Muscle layer of colon (tissue), 2 donors: ENCODE measurements at regions not wholly inside any gene's neighbourhood (a gene's known extent, or its start where the extent isn't known, plus 50 kb on each side); places are given as distances from the start of the nearest gene placed in this dataset.

Experiments
- H3K27ac ChIP-seq: one replicate; pipeline ENCODE4 v1.7.0; 2013; ENCODE audit warnings: low read depth, mild to moderate bottlenecking, low read length, moderate library complexity
- H3K27me3 ChIP-seq, 2 donors: one replicate each; pipeline ENCODE4 v1.7.0; 2013; ENCODE audit warnings: low read length in 2 of 2, mild to moderate bottlenecking in 2 of 2; ENCODE audit not compliant: insufficient read depth in 2 of 2, control insufficient read depth in 1 of 2
- H3K36me3 ChIP-seq: one replicate; pipeline ENCODE4 v1.7.0; 2013; ENCODE audit warnings: mild to moderate bottlenecking, low read length; ENCODE audit not compliant: insufficient read depth
- H3K4me1 ChIP-seq: one replicate; pipeline ENCODE4 v1.7.0; 2013; ENCODE audit warnings: mild to moderate bottlenecking, low read length; ENCODE audit not compliant: insufficient read depth
- H3K4me3 ChIP-seq, 2 donors: one replicate each; pipeline ENCODE4 v1.7.0; 2013; ENCODE audit warnings: low read length in 2 of 2, low read depth in 1 of 2, mild to moderate bottlenecking in 1 of 2, moderate library complexity in 1 of 2
- H3K9ac ChIP-seq: one replicate; pipeline ENCODE4 v1.7.0; 2013; ENCODE audit warnings: low read length
- H3K9me3 ChIP-seq: one replicate; pipeline ENCODE4 v1.7.0; 2013; ENCODE audit warnings: mild to moderate bottlenecking, low read length
- donor health status: abdominal sarcoma.
- donor health status: Adenocarcinoma of cecum.

- Histone ChIP-seq H3K9ac (no peak overlapping the region), H3K4me3 (no peak overlapping the region), H3K27me3 (no peaks in the 10 kb centered on the region)
These were observed 1703.8 kb downstream of the MAT2B start for GRCh38 chr5:165209101-165209727.

GRCh38 chr5:165224366-165225045 lies 1719.1 kb downstream of the MAT2B start:
- no peak overlapping the region for H3K27ac ChIP-seq
- H3K4me3 ChIP-seq, result no peak overlapping the region
- no peaks in the 10 kb centered on the region for H3K4me1 ChIP-seq
- H3K36me3 ChIP-seq, result no peaks in the 10 kb centered on the region
- no peaks in the 10 kb centered on the region for H3K27me3 ChIP-seq
- H3K9ac ChIP-seq, result no peak overlapping the region
- H3K9me3 ChIP-seq, result no peaks in the 10 kb centered on the region

More at GRCh38 chr5:165209101-165209727, 1703.8 kb downstream of the MAT2B start:
- Histone ChIP-seq H3K9me3 (no peaks in the 10 kb centered on the region), H3K4me1 (no peaks in the 10 kb centered on the region), H3K27ac (no peak overlapping the region), H3K36me3 (no peaks in the 10 kb centered on the region)

- Histone ChIP-seq H3K9me3 (no peaks in the 10 kb centered on the region), H3K36me3 (no peaks in the 10 kb centered on the region), H3K27me3 (no peaks in the 10 kb centered on the region), H3K27ac (no peak overlapping the region), H3K9ac (no peak overlapping the region), H3K4me3 (no peak overlapping the region), H3K4me1 (no peaks in the 10 kb centered on the region)
These were observed 1722.1 kb downstream of the MAT2B start for GRCh38 chr5:165227515-165227914.

GRCh38 chr5:165228184-165228583 lies 1722.8 kb downstream of the MAT2B start:
- no peaks in the 10 kb centered on the region for H3K36me3 ChIP-seq
- H3K4me1 ChIP-seq, result no peaks in the 10 kb centered on the region
- H3K9me3 ChIP-seq, result no peaks in the 10 kb centered on the region
- no peak overlapping the region for H3K4me3 ChIP-seq
- H3K27ac ChIP-seq, result no peak overlapping the region
- H3K27me3 ChIP-seq, result no peaks in the 10 kb centered on the region
- no peak overlapping the region for H3K9ac ChIP-seq

- Histone ChIP-seq H3K4me1 (no peaks in the 10 kb centered on the region), H3K9me3 (no peaks in the 10 kb centered on the region), H3K27ac (no peak overlapping the region), H3K27me3 (no peaks in the 10 kb centered on the region), H3K4me3 (no peak overlapping the region), H3K9ac (no peak overlapping the region), H3K36me3 (no peaks in the 10 kb centered on the region)
These were observed 1726.5 kb downstream of the MAT2B start for GRCh38 chr5:165231821-165232508.

- Histone ChIP-seq H3K4me3 (no peak overlapping the region), H3K36me3 (no peaks in the 10 kb centered on the region), H3K27ac (no peak overlapping the region), H3K9me3 (no peaks in the 10 kb centered on the region), H3K4me1 (no peaks in the 10 kb centered on the region), H3K9ac (no peak overlapping the region), H3K27me3 (no peaks in the 10 kb centered on the region)
These were observed 1727.2 kb downstream of the MAT2B start for GRCh38 chr5:165232509-165233028.

GRCh38 chr5:165241811-165242210 lies 1736.4 kb downstream of the MAT2B start:
- Histone ChIP-seq H3K4me3 (no peak overlapping the region), H3K27ac (no peak overlapping the region), H3K9ac (no peak overlapping the region), H3K36me3 (no peaks in the 10 kb centered on the region), H3K4me1 (no peaks in the 10 kb centered on the region), H3K27me3 (no peaks in the 10 kb centered on the region), H3K9me3 (no peaks in the 10 kb centered on the region)

- Histone ChIP-seq H3K27ac (no peak overlapping the region), H3K9me3 (no peaks in the 10 kb centered on the region), H3K27me3 (no peaks in the 10 kb centered on the region)
These were observed 1737.2 kb downstream of the MAT2B start for GRCh38 chr5:165242646-165243045.

GRCh38 chr5:165244407-165244806 lies 1739.0 kb downstream of the MAT2B start:
- no peaks in the 10 kb centered on the region for H3K27me3 ChIP-seq
- no peak overlapping the region for H3K27ac ChIP-seq
- no peaks in the 10 kb centered on the region for H3K36me3 ChIP-seq
- no peaks in the 10 kb centered on the region for H3K9me3 ChIP-seq
- no peaks in the 10 kb centered on the region for H3K4me1 ChIP-seq
- no peak overlapping the region for H3K9ac ChIP-seq
- H3K4me3 ChIP-seq, result no peak overlapping the region

More at GRCh38 chr5:165242646-165243045, 1737.2 kb downstream of the MAT2B start:
- H3K4me1 ChIP-seq, result no peaks in the 10 kb centered on the region
- H3K36me3 ChIP-seq, result no peaks in the 10 kb centered on the region
- H3K4me3 ChIP-seq, result no peak overlapping the region
- H3K9ac ChIP-seq, result no peak overlapping the region

GRCh38 chr5:165258197-165258771 lies 1752.9 kb downstream of the MAT2B start:
- no peaks in the 10 kb centered on the region for H3K36me3 ChIP-seq
- H3K4me1 ChIP-seq, result peaks cover 5% of the 10 kb centered on the region
- H3K9me3 ChIP-seq, result no peaks in the 10 kb centered on the region
- no peak overlapping the region for H3K9ac ChIP-seq
- no peak overlapping the region for H3K27ac ChIP-seq
- H3K4me3 ChIP-seq, result no peak overlapping the region
- no peaks in the 10 kb centered on the region for H3K27me3 ChIP-seq

GRCh38 chr5:165260426-165260825 lies 1755.0 kb downstream of the MAT2B start:
- Histone ChIP-seq H3K4me3 (no peak overlapping the region), H3K4me1 (peaks cover 5% of the 10 kb centered on the region), H3K27me3 (no peaks in the 10 kb centered on the region), H3K27ac (no peak overlapping the region), H3K9ac (no peak overlapping the region), H3K36me3 (no peaks in the 10 kb centered on the region), H3K9me3 (no peaks in the 10 kb centered on the region)
